Smooth muscle cell (in vitro differentiated cells): ENCODE measurements at regions not wholly inside any gene's neighbourhood (a gene's known extent, or its start where the extent isn't known, plus 50 kb on each side); places are given as distances from the start of the nearest gene placed in this dataset.

Experiments
- DNase-seq: peaks from one replicate; lab custom pipeline; 2025; ENCODE audit not compliant: unreplicated experiment; lab: John Stamatoyannopoulos, UW
- H2AFZ ChIP-seq: fragments of 200-600 bp; sonication (generic); 2 replicates; pipeline ENCODE4 v1.6.0; 2016; ENCODE audit warnings: antibody characterized with exemption, low read depth, mild to moderate bottlenecking
- H3F3A ChIP-seq: fragments of 200-600 bp; sonication (generic); 2 replicates; pipeline ENCODE4 v1.6.0; 2017; ENCODE audit warnings: antibody characterized with exemption, low read depth
- H3K27ac ChIP-seq: fragments of 200-600 bp; sonication (generic); 2 replicates; pipeline ENCODE4 v1.5.1; 2016; ENCODE audit warnings: low read depth, mild to moderate bottlenecking
- H3K27me3 ChIP-seq: fragments of 200-600 bp; sonication (generic); 2 replicates; pipeline ENCODE4 v1.6.1; 2016; ENCODE audit warnings: low read depth, mild to moderate bottlenecking
- H3K36me3 ChIP-seq: fragments of 200-600 bp; sonication (generic); 2 replicates; pipeline ENCODE4 v1.5.1; 2016; ENCODE audit warnings: low read depth
- H3K4me1 ChIP-seq: fragments of 200-600 bp; sonication (generic); 2 replicates; pipeline ENCODE4 v1.5.1; 2016; ENCODE audit warnings: low read depth
- H3K4me2 ChIP-seq: fragments of 200-600 bp; sonication (generic); 2 replicates; pipeline ENCODE4 v1.6.0; 2016; ENCODE audit warnings: mild to moderate bottlenecking
- H3K4me3 ChIP-seq: fragments of 200-600 bp; sonication (generic); 2 replicates; pipeline ENCODE4 v1.5.1; 2016; ENCODE audit warnings: mild to moderate bottlenecking
- H3K79me2 ChIP-seq: fragments of 200-600 bp; sonication (generic); 2 replicates; pipeline ENCODE4 v1.6.0; 2016; ENCODE audit warnings: low read depth, mild to moderate bottlenecking
- H3K9ac ChIP-seq: fragments of 200-600 bp; sonication (generic); 2 replicates; pipeline ENCODE4 v1.6.0; 2016; ENCODE audit warnings: low read depth
- H3K9me3 ChIP-seq: fragments of 200-600 bp; sonication (generic); replicated peaks from 2 replicates; pipeline ENCODE4 v1.5.1; 2016; ENCODE audit warnings: low read depth
- H4K20me1 ChIP-seq: fragments of 200-600 bp; sonication (generic); 2 replicates; pipeline ENCODE4 v1.6.0; 2016; ENCODE audit warnings: low read depth
- CTCF ChIP-seq: fragments of 200-600 bp; sonication (generic); IDR thresholded peaks from 2 replicates; pipeline ENCODE4 v1.5.1; 2017; ENCODE audit warnings: borderline replicate concordance, mild to moderate bottlenecking, antibody characterized with exemption; ENCODE audit not compliant: insufficient read depth, poor library complexity, severe bottlenecking
- WGBS: methylation state at CpG from one replicate; pipeline ENCODE4 v1.1.7; 2016; ENCODE audit warnings: low lambda C conversion rate; 5-methylcytosine and 5-hydroxymethylcytosine counted together

GRCh38 chrX:143429131-143429530, 88.1 kb downstream of the SPANXN3 start:
- DNase-seq = no peak
- WGBS = 39% methylated on average over 5 of the region's 5 CpGs
- no peaks in the 10 kb centered on the region for H3F3A ChIP-seq
- H3K27me3 ChIP-seq = no peaks in the 10 kb centered on the region
- H3K27ac ChIP-seq = no peak overlapping the region
- no peak for TF ChIP-seq CTCF
- no peaks in the 10 kb centered on the region for H3K36me3 ChIP-seq
- H3K4me3 ChIP-seq = no peak overlapping the region
- H4K20me1 ChIP-seq = no peaks in the 10 kb centered on the region
- no peak overlapping the region for H3K9ac ChIP-seq
- no peaks in the 10 kb centered on the region for H3K79me2 ChIP-seq
- H3K4me2 ChIP-seq = no peak overlapping the region
- no peaks in the 10 kb centered on the region for H3K4me1 ChIP-seq
- no peaks in the 10 kb centered on the region for H3K9me3 ChIP-seq
- H2AFZ ChIP-seq = no peak overlapping the region

- Histone ChIP-seq H3K4me3 (no peak overlapping the region), H3K79me2 (no peaks in the 10 kb centered on the region), H3K9ac (no peak overlapping the region), H3K9me3 (no peaks in the 10 kb centered on the region), H3K27me3 (no peaks in the 10 kb centered on the region), H4K20me1 (no peaks in the 10 kb centered on the region), H3K27ac (no peak overlapping the region), H3K4me2 (no peak overlapping the region), H3K4me1 (no peaks in the 10 kb centered on the region), H2AFZ (no peak overlapping the region), H3F3A (no peaks in the 10 kb centered on the region), H3K36me3 (no peaks in the 10 kb centered on the region)
- no peak for DNase-seq
- TF ChIP-seq CTCF = no peak
- 85% methylated on average over 6 of the region's 6 CpGs for WGBS
Observed at GRCh38 chrX:143401160-143401559, 116.1 kb downstream of the SPANXN3 start.

GRCh38 chrX:143378851-143379250, 138.4 kb downstream of the SPANXN3 start:
- no peak for TF ChIP-seq CTCF
- H2AFZ ChIP-seq = no peak overlapping the region
- H3K79me2 ChIP-seq = no peaks in the 10 kb centered on the region
- no peaks in the 10 kb centered on the region for H3F3A ChIP-seq
- H3K9me3 ChIP-seq = peaks cover 2% of the 10 kb centered on the region
- DNase-seq = no peak
- no peak overlapping the region for H3K4me3 ChIP-seq
- H3K36me3 ChIP-seq = no peaks in the 10 kb centered on the region
- H4K20me1 ChIP-seq = no peaks in the 10 kb centered on the region
- H3K4me2 ChIP-seq = no peak overlapping the region
- no peaks in the 10 kb centered on the region for H3K27me3 ChIP-seq
- no peak overlapping the region for H3K27ac ChIP-seq
- no peak overlapping the region for H3K9ac ChIP-seq
- H3K4me1 ChIP-seq = no peaks in the 10 kb centered on the region
- WGBS = 70% methylated on average over 2 of the region's 2 CpGs

- H3K9me3 ChIP-seq = peaks cover 9% of the 10 kb centered on the region
- no peak for DNase-seq
- no peaks in the 10 kb centered on the region for H4K20me1 ChIP-seq
- H3F3A ChIP-seq = no peaks in the 10 kb centered on the region
- H3K4me1 ChIP-seq = no peaks in the 10 kb centered on the region
- TF ChIP-seq CTCF = no peak
- H3K4me2 ChIP-seq = no peak overlapping the region
- no peak overlapping the region for H2AFZ ChIP-seq
- H3K79me2 ChIP-seq = no peaks in the 10 kb centered on the region
- H3K4me3 ChIP-seq = no peak overlapping the region
- no peak overlapping the region for H3K27ac ChIP-seq
- no peaks in the 10 kb centered on the region for H3K36me3 ChIP-seq
- H3K9ac ChIP-seq = no peak overlapping the region
- 77% methylated on average over 3 of the region's 3 CpGs for WGBS
- H3K27me3 ChIP-seq = no peaks in the 10 kb centered on the region
Observed at GRCh38 chrX:143363419-143363818, 153.9 kb downstream of the SPANXN3 start.
